Renal cortical epithelial cell (primary cell): ENCODE measurements at regions not wholly inside any gene's neighbourhood (a gene's known extent, or its start where the extent isn't known, plus 50 kb on each side); places are given as distances from the start of the nearest gene placed in this dataset.
"Not testable (repeated sequence)": the region's sequence is repeated elsewhere in the genome, so short reads cannot be mapped to it uniquely, and the experiment has no call there.

Source experiments
- DNase-seq: peaks from one replicate; pipeline ENCODE4 v3.0.0-alpha.2; 2011; ENCODE audit warnings: low read depth

GRCh38 chr1:238379446-238379845, 488.7 kb upstream of the ZP4 start:
- not testable (repeated sequence) for DNase-seq

- no peak for DNase-seq
These were observed 486.7 kb upstream of the ZP4 start for GRCh38 chr1:238377280-238377919.

- no peak for DNase-seq
These were observed 479.9 kb upstream of the ZP4 start for GRCh38 chr1:238370599-238370998.

GRCh38 chr1:238364214-238364892, 473.6 kb upstream of the ZP4 start:
- no peak for DNase-seq

- DNase-seq, result no peak
These were observed 469.8 kb upstream of the ZP4 start for GRCh38 chr1:238360474-238360873.

GRCh38 chr1:238350471-238350870, 459.7 kb upstream of the ZP4 start:
- no peak for DNase-seq

GRCh38 chr1:238346340-238346739, 455.6 kb upstream of the ZP4 start:
- no peak for DNase-seq

GRCh38 chr1:238345837-238346236, 455.1 kb upstream of the ZP4 start:
- DNase-seq, result no peak

GRCh38 chr1:238343852-238344251, 453.1 kb upstream of the ZP4 start:
- no peak for DNase-seq

GRCh38 chr1:238341395-238341794, 450.7 kb upstream of the ZP4 start:
- DNase-seq, result no peak

- DNase-seq, result peak; percentile 78
These were observed 450.3 kb upstream of the ZP4 start for GRCh38 chr1:238340989-238341388.

- DNase-seq, result peak; percentile 23
These were observed 445.8 kb upstream of the ZP4 start for GRCh38 chr1:238336531-238336930.

GRCh38 chr1:238334170-238334569, 443.4 kb upstream of the ZP4 start:
- DNase-seq, result no peak

- peak; percentile 23 for DNase-seq
These were observed 440.8 kb upstream of the ZP4 start for GRCh38 chr1:238331557-238331956.

GRCh38 chr1:238329671-238330070, 438.9 kb upstream of the ZP4 start:
- peak; percentile 88 for DNase-seq

- DNase-seq, result not testable (repeated sequence)
These were observed 436.3 kb upstream of the ZP4 start for GRCh38 chr1:238327033-238327432.

- peak; percentile 23 for DNase-seq
These were observed 435.8 kb upstream of the ZP4 start for GRCh38 chr1:238326479-238326878.

- no peak for DNase-seq
These were observed 433.6 kb upstream of the ZP4 start for GRCh38 chr1:238324211-238324864.

- no peak for DNase-seq
These were observed 432.8 kb upstream of the ZP4 start for GRCh38 chr1:238323490-238323889.

GRCh38 chr1:238319957-238320356, 429.2 kb upstream of the ZP4 start:
- DNase-seq, result no peak

- peak; percentile 17 for DNase-seq
These were observed 427.8 kb upstream of the ZP4 start for GRCh38 chr1:238318294-238319110.

- no peak for DNase-seq
These were observed 422.2 kb upstream of the ZP4 start for GRCh38 chr1:238312969-238313368.
